ENCODE measurements at regions not wholly inside any gene's neighbourhood (a gene's known extent, or its start where the extent isn't known, plus 50 kb on each side); places are given as distances from the start of the nearest gene placed in this dataset.

DNA sequence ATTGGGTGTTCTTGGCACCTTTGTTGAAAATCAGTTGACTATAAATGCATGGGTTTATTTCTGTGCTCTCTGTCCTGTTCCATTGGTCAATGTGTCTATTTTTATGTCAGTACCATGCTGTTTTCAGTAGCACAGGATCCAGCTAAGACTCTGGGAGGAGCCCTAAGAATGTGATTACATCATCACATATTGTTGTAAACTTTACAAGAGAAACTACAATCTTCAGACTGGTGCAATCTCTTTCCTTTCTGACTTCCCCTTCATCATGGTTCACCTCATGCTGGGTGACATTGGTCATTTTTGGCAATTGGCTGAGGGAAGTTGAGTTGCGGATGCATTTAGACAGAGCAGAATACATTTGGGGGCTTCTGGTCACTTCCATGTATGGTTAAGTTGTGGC, 88.4 kb downstream of the C21orf91 start:
- Histone ChIP-seq H3K36me3 (no peaks in the 10 kb centered on the region), H3K9me3 (no peaks in the 10 kb centered on the region), H3K27ac (peak overlapping the region; percentile 81), H3K27me3 (no peaks in the 10 kb centered on the region), H3K4me1 (ENCODE audit: control insufficient read depth in 1 of 2, insufficient read depth in 1 of 2, low read depth in 1 of 2, low read length in 1 of 2) (peaks cover 11% of the 10 kb centered on the region in 2 experiments), H3K4me3 (ENCODE audit: low read depth in 1 of 2, low read length in 1 of 2) (peak overlapping the region in 1 of 2 experiments; percentile 29)
- TF ChIP-seq, protein P1, sequence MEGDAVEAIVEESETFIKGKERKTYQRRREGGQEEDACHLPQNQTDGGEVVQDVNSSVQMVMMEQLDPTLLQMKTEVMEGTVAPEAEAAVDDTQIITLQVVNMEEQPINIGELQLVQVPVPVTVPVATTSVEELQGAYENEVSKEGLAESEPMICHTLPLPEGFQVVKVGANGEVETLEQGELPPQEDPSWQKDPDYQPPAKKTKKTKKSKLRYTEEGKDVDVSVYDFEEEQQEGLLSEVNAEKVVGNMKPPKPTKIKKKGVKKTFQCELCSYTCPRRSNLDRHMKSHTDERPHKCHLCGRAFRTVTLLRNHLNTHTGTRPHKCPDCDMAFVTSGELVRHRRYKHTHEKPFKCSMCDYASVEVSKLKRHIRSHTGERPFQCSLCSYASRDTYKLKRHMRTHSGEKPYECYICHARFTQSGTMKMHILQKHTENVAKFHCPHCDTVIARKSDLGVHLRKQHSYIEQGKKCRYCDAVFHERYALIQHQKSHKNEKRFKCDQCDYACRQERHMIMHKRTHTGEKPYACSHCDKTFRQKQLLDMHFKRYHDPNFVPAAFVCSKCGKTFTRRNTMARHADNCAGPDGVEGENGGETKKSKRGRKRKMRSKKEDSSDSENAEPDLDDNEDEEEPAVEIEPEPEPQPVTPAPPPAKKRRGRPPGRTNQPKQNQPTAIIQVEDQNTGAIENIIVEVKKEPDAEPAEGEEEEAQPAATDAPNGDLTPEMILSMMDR (IDR thresholded peaks at IDR 0.05) = no peak

DNA sequence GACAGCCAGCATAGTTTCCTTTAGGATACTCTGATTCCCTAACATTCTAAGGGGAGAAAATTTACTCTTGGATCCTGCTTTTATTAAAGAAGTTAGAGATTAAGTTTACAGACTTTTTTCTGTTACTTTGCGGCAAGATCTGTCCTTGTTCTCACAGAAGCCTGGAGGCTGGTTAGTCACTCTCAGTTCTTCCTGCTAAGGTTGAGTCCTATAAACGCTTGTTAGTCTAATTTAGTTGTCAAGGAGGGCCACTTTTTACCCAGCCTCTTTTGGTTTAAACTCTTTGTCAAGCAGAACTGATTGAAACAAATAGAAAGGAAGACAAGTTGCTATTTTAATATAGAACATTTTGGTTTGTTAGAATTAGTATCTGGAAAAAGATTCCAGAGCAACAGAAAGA, 89.7 kb downstream of the C21orf91 start:
- peaks cover 11% of the 10 kb centered on the region in 2 experiments for H3K4me1 ChIP-seq (ENCODE audit: control insufficient read depth in 1 of 2, insufficient read depth in 1 of 2, low read depth in 1 of 2, low read length in 1 of 2)
- H3K36me3 ChIP-seq = no peaks in the 10 kb centered on the region
- no peaks in the 10 kb centered on the region for H3K27me3 ChIP-seq
- H3K9me3 ChIP-seq = no peaks in the 10 kb centered on the region
- H3K27ac ChIP-seq = no peak overlapping the region
- TF ChIP-seq, protein P1 (IDR thresholded peaks at IDR 0.05) = no peak
- no peak overlapping the region for H3K4me3 ChIP-seq (ENCODE audit: low read depth in 1 of 2, low read length in 1 of 2)

DNA sequence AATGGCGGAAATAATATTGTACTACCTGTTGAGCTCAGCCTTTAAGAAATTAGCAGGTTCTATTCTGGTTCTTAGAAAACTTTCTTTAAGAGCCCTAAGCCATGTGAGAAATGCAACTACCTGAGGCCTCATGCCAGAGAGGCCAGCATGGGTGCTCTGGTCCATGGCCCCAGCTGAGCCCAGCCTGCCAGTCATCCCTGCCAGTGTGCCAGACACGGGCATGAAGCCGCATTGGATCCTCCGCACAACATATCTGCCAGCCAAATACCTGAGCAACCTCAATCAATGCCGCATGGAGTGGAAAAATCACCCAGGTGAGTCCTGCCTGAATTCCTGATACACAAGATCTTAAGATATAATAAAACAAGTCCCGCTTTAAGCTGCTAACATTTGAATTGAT, 91.8 kb downstream of the C21orf91 start:
- no peaks in the 10 kb centered on the region for H3K27me3 ChIP-seq
- no peak overlapping the region for H3K27ac ChIP-seq
- no peak overlapping the region for H3K4me3 ChIP-seq (ENCODE audit: low read depth in 1 of 2, low read length in 1 of 2)
- H3K9me3 ChIP-seq = no peaks in the 10 kb centered on the region
- no peaks in the 10 kb centered on the region for H3K36me3 ChIP-seq
- peaks cover 11% of the 10 kb centered on the region in 2 experiments for H3K4me1 ChIP-seq (ENCODE audit: control insufficient read depth in 1 of 2, insufficient read depth in 1 of 2, low read depth in 1 of 2, low read length in 1 of 2)
- TF ChIP-seq, protein P1 (IDR thresholded peaks at IDR 0.05) = no peak

DNA sequence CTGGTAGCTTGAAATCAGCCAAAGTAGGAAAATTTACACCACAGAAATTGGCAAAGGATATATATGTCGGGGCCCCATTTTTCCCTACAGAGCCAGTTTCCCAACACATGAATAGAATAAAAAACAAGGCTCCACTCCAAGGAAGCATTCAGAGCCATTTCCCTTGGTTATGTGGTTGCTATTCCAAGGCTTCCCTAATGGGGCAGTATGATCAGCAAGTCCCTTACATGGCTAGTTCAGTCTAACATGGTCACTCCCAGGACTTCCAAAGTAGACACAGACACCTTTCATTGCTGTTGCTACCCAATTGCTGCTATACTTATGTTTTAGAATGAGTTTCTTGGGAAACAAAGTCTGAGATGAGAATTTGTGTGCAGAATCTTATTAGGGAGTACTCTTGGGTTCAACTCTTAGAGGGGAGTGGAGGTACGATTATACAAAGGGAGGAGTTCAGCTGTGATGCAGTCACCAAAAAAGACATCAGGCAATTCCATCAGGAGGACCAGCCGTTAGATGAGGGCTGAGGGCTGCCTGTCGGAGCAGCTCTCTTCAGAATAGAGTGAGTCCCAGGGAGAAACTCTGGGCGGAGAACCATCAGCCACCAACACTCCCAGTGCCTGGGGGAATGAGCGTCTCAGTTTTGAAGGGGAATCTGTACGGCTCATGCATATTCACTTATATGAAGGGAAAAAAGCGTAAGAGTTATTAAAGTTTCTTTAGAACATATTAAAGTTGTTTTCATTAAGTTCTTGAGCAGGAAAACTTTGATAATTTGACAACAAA, 92.9 kb downstream of the C21orf91 start:
- Histone ChIP-seq H3K27me3 (no peaks in the 10 kb centered on the region), H3K27ac (no peak overlapping the region), H3K4me3 (ENCODE audit: low read depth in 1 of 2, low read length in 1 of 2) (no peak overlapping the region), H3K9me3 (no peaks in the 10 kb centered on the region), H3K4me1 (ENCODE audit: control insufficient read depth in 1 of 2, insufficient read depth in 1 of 2, low read depth in 1 of 2, low read length in 1 of 2) (peaks cover 9 to 10% of the 10 kb centered on the region in 2 experiments), H3K36me3 (no peaks in the 10 kb centered on the region)
- TF ChIP-seq, protein P1 (IDR thresholded peaks at IDR 0.05) = no peak

DNA sequence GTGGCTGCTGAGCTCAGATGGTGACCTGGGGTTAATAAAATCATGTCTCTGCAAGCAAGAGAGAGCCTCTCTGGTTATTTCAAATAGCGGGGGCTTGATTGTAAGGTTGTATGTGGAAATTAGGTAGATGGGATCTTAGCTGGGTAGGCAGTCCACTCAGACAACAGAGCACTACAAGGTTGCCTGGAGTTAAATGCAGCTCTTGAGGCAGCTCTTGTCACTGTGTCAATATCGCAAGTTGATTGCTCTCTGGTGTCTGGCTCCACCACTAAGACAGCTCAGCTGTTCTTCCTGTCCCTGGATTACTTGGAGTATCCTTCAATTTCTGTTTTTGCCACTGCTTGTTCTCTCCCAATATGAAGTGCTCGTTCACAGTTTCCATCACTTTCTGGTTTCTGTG, 93.8 kb downstream of the C21orf91 start:
- no peaks in the 10 kb centered on the region for H3K36me3 ChIP-seq
- no peaks in the 10 kb centered on the region for H3K9me3 ChIP-seq
- H3K27me3 ChIP-seq = no peaks in the 10 kb centered on the region
- H3K4me3 ChIP-seq (ENCODE audit: low read depth in 1 of 2, low read length in 1 of 2) = no peak overlapping the region
- H3K27ac ChIP-seq = no peak overlapping the region
- TF ChIP-seq, protein P1 (IDR thresholded peaks at IDR 0.05) = no peak
- peaks cover under 1% of the 10 kb centered on the region in 2 experiments for H3K4me1 ChIP-seq (ENCODE audit: control insufficient read depth in 1 of 2, insufficient read depth in 1 of 2, low read depth in 1 of 2, low read length in 1 of 2)

Data from neutrophil (primary cell).